GM18873 (cell line): ENCODE measurements at regions not wholly inside any gene's neighbourhood (a gene's known extent, or its start where the extent isn't known, plus 50 kb on each side); places are given as distances from the start of the nearest gene placed in this dataset.
"Not testable (repeated sequence)": the region's sequence is repeated elsewhere in the genome, so short reads cannot be mapped to it uniquely, and the experiment has no call there.

ENCODE experiments used
- ATAC-seq: cut with Tn5 transposase; IDR thresholded peaks from one replicate; pipeline ENCODE4 v1.9.1; 2021; ENCODE audit warnings: mild to moderate bottlenecking, moderate library complexity, moderate number of reproducible peaks; ENCODE audit not compliant: unreplicated experiment, low FRiP score

GRCh38 chr17:14460516-14461226 is 159.8 kb downstream of the HS3ST3B1 start:
- no peak for ATAC-seq

GRCh38 chr17:14459955-14460354 is 159.1 kb downstream of the HS3ST3B1 start:
- ATAC-seq, result no peak

- no peak for ATAC-seq
Measured at GRCh38 chr17:14458724-14459123, 157.8 kb downstream of the HS3ST3B1 start.

GRCh38 chr17:14454746-14455145 is 153.9 kb downstream of the HS3ST3B1 start:
- no peak for ATAC-seq

- no peak for ATAC-seq
Measured at GRCh38 chr17:14452856-14453255, 152.0 kb downstream of the HS3ST3B1 start.

GRCh38 chr17:14451729-14452191 is 150.9 kb downstream of the HS3ST3B1 start:
- no peak for ATAC-seq

GRCh38 chr17:14448818-14449217 is 147.9 kb downstream of the HS3ST3B1 start:
- ATAC-seq, result no peak

GRCh38 chr17:14446825-14447224 is 145.9 kb downstream of the HS3ST3B1 start:
- ATAC-seq, result no peak

- ATAC-seq, result no peak
Measured at GRCh38 chr17:14444915-14445314, 144.0 kb downstream of the HS3ST3B1 start.

GRCh38 chr17:14442798-14443528 is 142.1 kb downstream of the HS3ST3B1 start:
- ATAC-seq, result no peak

- no peak for ATAC-seq
Measured at GRCh38 chr17:14437176-14437575, 136.3 kb downstream of the HS3ST3B1 start.

GRCh38 chr17:14436266-14436665 is 135.4 kb downstream of the HS3ST3B1 start:
- no peak for ATAC-seq

GRCh38 chr17:14434506-14434905 is 133.6 kb downstream of the HS3ST3B1 start:
- peak; percentile 90 for ATAC-seq

- ATAC-seq, result no peak
Measured at GRCh38 chr17:14432079-14432478, 131.2 kb downstream of the HS3ST3B1 start.

- ATAC-seq, result no peak
Measured at GRCh38 chr17:14429084-14429483, 128.2 kb downstream of the HS3ST3B1 start.

GRCh38 chr17:14428648-14429029 is 127.8 kb downstream of the HS3ST3B1 start:
- no peak for ATAC-seq

GRCh38 chr17:14427900-14428647 is 127.2 kb downstream of the HS3ST3B1 start:
- peak; percentile 53 for ATAC-seq

- ATAC-seq, result not testable (repeated sequence)
Measured at GRCh38 chr17:14423156-14423555, 122.3 kb downstream of the HS3ST3B1 start.

- no peak for ATAC-seq
Measured at GRCh38 chr17:14417336-14417735, 116.5 kb downstream of the HS3ST3B1 start.

GRCh38 chr17:14409292-14409691 is 108.4 kb downstream of the HS3ST3B1 start:
- ATAC-seq, result no peak

- ATAC-seq, result no peak
Measured at GRCh38 chr17:14407541-14407940, 106.7 kb downstream of the HS3ST3B1 start.
